ENCODE measurements at regions not wholly inside any gene's neighbourhood (a gene's known extent, or its start where the extent isn't known, plus 50 kb on each side); places are given as distances from the start of the nearest gene placed in this dataset.

DNA sequence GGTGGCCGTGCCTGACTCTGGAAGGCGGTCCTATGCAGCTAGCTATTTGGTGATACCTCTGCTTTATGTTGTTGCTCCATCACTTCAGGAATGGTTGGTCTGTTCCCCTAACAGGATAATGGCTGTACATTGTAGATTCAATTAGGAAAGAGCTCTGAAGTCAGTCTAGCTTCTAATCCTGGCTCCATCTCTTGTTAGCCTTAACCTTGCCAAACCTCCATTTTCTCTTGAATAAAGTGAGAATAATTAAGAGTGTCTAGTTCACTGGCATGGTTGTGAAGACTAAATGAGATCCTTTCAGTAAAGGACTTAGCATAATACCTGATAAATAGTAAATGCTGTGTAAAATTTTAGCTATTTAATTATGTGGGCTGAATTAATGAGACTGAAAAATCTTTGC is 262.5 kb upstream of the ARHGAP20 start:
- no peak for DNase-seq

DNA sequence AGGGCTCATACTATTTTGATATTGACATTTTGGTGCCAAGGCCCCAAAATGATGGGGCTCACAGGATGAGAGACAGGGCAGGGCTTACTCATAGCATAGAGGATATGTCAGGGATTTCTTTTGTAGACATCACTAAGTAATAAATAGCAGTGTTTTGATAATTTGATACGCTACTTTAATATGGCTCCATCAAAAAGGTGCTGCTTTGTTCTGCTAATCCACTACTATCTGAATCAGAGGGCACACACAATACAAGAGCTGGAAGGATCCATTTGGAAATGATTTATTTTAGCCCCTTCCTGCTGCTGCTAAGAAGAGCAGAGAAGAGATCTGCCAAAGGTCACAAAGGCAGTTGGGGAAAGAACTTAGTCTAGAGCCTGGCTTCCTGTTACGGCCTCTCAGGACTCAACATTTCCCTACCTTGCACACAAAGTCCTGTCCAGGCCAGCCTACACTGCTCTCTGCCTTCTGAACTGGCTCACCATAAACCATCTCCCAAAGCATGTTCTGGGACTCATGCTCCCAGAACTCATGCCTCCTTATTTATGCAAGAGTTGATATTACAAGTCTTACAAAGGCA is 261.3 kb upstream of the ARHGAP20 start:
- no peak for DNase-seq

DNA sequence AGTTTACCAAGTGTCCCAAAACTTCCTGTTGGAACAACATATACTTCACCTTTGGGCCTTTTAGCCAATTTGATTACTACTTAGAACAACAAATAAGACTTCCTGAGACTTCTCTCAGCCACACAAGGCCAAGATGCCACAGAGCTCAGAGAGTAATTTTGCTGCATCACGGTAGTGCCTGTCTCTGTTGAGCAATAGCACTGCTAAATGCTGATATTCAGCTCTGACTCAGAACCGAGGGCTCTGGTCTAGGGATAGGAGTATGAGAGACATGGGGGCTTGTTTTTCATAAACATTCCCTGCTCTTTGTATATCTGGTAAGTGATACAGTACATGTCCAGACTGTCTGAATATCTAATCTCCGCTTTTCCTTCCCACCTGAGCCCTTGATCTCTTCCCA is 260.4 kb upstream of the ARHGAP20 start:
- no peak for DNase-seq

DNA sequence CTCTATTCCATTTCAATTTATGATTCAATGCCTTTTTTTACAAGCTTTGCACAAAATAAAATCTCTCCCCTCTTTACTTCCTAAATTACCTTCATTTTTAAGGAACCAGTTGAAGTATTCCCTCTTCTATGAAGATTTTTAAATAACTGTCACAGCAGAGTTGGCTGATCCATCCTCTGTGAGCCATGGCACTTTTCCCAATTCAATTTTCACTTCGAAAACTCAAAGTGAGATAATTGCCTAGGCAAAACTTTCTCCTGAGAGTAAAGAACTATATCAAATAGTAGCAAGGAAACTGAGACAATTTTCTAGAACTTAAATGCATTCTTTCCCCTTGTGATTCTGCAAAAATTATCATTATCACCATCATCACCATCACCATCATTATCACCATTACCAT is 259.9 kb upstream of the ARHGAP20 start:
- DNase-seq = no peak

DNA sequence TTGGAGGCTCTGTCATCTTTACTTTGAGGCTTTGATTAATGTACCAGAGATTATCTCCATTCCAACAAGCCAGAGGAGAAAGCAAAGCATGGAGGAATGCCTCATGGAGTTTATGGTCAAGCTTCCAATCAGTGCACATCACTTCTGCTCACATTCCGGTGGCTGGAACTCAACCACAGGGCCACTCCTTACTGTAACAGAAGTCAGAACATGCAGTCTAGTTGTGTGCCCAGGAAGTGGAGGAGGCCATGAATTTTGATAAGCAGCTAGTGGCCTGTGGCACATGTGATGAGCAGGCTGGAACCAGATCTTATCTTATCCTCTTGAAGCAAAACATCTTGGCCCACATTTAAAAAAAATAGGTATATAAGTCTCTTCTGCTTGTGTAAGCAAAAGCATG is 258.9 kb upstream of the ARHGAP20 start:
- DNase-seq = no peak

DNA sequence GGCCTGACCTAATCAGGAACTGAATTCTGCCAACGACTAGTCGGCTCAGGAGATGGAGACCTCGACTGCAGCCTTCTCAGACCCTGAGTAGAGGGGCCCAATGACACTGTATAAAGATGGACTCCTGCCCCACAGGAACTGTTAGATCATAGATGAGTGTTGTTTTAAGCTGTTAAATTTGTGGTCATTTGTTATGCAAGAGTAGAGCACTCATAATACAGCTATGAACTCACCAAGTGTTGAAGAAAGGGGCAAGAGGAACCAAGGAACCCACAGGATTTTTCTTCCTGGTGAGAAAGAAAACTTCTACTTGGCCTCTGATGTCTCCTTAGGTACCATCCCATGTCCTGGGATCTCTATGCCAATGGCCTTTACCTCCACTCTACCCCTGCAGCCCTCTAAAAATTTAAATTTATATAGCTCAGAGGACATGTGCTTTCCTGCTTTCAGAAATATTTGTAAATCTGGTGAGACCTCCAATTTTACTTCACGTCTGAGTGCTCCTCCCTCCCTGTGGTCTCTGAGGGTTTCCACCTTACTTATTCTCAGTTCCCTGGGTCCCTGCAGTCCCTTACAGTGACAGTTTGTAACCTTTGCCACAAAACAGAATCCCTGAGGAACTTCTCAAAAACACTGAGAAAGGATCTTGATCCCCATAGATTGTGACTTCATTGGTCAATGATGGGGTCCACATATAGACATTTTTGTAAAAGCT is 256.3 kb upstream of the ARHGAP20 start:
- no peak for DNase-seq

DNA sequence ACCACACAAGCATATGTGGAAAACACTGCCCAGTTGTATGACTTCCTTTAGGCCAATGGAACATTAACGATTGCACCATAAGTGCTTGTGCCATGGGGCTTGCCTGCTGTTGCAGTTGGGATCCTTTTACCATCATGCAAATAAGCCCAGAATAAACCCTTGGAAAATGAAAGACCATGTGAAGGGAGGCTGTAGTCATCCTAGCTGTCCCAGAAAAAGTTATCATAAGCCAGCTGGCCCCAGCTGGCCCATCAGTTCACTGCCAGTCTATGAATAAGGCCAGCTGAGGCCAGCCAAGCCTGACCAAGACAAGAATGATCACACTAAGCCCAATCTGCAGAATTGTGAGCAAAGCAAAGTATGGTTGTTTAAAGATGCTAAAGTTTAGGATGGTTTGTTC is 253.9 kb upstream of the ARHGAP20 start:
- no peak for DNase-seq

DNA sequence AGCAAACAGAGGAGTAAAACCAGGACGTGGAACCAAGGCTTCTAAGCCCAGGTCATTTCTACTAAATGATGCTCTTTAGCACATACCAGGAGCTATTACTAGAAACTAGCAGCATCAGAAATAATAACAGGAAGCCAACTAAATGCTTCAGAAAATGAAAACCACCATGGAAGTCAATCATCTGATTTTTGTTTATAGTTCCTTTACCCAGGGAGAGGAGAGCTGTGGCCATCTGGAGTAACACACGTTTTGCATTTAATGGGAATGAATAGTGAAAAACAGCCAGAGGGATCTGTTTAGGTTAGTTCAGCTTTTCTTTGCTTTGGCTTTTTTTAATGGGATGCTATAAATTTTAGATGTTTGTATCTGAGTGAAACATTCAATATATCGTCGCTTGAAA is 250.7 kb upstream of the ARHGAP20 start:
- DNase-seq = no peak

DNA sequence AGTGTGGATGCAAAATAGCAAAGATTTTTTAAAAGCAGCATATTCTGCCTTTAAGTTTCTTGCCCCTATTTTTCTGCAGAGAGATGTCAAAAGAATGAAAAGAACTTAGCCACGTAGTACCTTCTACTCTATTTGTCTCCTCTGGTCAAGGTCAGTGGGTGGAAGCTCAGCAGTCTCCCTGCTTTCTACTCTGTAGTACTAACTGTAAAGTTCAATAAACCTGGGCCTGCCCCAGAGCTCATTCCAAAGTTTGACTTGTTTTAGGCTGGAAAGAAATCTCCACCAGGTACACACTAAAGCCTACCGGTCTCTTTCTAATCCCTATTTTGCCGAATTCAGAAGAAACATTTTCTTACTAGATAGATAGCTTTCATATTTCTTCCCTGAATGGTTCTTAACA is 247.9 kb upstream of the ARHGAP20 start:
- DNase-seq = no peak

DNA sequence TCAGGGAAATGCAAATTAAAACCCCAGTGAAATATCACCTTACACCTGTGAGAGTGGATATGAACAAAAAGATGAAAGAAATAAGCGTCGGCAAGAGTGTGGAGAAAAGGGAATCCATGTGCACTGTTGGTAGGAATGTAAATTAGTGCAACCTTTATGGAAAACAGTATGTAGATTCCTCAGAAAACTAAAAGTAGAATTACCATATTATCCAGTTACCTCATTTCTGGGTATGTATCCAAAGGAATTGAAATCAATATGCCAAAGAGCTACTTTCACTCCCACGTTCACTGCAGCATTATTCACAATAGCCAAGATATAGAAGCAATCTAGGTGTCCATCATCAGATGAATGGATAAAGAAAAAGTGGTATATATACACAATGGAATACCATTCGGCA is 246.0 kb upstream of the ARHGAP20 start:
- DNase-seq = no peak

DNA sequence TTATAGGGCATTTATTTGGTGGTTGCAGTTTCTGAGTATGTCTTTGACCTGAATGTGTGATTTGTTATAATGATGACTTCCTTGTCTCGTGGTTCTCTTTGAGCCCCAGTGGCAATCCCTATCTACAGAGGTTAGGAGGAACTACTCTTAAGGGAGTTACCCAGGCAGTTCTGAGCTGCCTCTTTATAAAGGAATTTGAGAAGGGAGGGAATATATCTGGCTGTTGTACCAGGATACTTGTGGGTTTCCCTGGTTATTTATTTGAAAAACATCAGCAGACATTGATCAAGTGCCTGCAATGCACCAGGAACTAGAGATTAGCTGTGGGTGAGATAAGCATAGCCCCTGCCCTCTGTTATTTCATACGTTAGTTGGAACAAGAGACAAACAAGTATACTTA is 243.5 kb upstream of the ARHGAP20 start:
- DNase-seq = no peak

DNA sequence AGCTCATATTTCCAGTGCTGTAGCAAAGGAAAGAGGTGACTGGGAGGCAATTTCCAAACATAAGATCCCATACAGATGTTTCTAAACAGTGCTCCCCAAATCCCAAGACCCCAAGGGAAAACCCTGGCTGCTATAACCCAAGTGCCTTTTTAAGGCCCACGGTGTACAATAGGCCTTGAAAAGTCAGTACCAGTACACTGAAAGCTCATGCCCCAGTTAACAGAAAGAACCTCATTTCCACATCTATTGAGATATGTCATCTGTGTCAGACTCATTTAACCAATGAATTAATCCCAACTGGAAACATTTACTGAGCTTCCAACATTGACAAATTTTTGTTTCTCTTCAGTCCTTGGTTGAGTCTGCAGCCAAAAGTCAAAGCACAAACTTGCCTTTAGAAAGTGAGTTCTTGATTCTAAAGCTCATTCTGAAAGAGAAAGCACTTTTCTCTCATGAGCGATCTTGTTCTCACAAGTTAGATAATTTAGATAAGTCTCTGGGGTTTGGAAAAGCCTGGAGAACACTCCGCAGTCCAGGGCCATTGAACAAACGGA is 239.8 kb upstream of the ARHGAP20 start:
- no peak for DNase-seq

DNA sequence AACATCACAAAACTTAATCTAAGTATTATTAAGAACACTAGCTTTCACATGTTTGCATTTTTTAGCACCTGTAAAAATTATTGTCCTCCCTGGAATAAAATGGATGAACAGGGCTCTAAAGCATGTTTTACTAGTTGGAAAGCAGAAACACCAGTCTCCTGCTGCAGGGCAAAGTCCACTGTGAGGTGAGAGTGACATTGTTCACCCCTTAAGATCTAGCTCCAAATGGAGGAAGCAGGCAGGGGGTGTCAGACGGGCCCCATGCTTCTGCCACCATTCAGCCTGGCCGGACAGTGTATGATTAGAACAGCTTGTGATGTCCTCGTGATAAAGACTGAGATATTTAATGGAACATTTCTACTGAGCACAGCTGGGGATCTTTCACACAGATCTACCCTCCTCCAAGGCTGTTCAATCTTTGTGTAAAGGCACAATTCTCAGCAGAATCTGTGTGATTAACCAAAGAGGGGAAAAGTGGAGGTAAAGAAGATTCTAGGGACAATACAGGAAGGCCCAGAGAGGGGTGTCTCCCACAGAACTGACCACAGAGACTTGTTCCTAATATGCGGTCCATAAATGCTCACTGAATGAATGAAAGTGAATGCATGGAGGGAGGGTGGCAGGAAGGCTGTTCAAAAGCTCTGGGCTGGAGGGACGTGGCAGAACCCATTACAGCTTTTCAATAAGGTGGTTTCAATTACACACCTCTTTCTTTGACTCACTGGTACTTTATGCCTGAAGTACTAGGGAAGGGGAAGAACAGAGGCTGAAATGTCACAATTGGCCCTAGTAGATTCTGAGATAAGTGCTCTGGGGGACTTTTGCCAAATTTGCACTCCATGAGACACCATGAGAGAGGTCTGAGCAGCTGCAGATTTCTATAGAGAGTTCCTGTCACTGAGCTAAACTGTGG is 239.1 kb upstream of the ARHGAP20 start:
- DNase-seq = no peak

DNA sequence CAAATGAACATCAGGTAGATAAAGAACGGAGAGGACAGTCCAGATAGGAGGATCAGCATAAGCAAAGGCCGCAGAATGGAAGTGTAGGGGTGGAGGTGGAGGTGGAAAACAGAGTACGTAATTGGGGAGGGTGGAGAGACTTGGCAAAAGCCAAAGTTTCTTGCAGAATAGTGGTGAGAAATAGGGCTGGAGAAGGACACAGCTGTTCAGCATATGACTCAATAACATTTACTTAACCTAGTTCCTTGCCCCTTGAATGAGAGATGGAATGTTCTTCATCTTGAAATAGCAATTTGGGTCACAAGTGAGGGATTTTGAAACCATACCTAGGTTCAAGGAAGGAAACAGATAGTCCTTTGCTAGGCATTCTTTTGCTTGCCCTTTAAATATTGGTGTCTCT is 235.9 kb upstream of the ARHGAP20 start:
- no peak for DNase-seq

DNA sequence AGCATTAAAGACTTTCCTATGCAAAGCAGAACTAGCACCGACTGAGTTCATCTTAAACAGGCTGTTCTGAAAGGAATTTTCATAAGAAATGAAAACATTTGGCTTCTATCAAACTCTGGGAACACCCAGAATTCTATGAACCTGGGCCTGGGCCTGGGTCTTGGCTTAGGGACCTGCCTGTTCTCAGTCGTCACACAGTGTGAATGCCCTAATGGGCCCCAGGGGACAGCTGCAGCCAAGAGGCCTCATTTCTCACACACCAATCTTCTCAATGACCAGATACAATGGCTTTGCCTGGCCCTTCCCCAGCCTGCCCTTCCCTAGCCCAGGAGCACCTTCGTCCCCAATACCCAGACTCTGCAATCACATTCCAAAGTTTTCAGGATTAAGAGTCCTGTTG is 234.9 kb upstream of the ARHGAP20 start:
- DNase-seq = no peak

DNA sequence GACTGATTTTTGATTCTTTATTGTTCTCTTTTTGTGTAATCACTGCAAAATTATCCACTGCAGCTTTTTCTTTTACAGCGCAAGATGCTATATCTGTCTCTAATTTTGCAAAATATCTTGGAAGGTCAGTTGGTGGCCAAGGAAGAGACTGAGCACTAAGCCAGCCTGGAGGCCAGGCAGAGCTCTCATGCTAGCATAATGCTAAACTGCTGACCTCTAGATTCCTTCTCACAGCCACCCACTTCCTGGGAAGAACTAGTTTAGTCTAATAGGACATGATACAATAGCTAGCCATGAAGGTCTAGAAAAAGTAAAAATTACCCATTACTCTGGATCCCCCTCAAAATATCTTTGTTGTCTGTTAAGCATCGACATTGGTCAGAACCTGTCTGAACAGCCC is 227.2 kb upstream of the ARHGAP20 start:
- DNase-seq = no peak

DNA sequence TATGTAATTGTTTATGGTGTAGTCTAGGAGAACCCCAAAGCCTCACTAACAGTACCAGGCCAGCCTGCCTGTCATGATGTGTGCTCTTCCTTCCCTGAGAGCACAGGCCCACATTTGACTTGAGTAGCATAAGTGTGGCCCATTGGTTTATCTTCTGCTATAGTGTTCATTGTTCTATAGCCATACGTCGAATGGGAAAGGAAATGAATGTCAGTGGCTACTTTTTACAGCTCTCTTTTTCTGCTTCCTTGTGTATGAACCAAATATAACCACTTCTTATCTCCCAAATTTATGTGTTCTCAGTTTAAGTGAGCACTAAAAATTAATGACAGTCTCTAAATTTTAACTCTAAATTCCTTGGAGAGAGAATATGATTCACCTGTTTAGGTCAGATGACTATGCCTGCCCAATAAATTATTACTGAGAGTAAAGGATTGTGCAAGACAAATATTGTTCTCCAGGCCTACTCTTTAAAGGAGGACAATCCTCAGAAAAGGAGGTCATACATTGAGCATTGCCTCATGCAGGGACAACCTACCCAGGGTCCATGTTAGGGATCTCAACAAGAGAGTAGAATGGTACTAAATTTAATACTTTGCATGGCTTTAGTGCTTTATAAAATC is 222.9 kb upstream of the ARHGAP20 start:
- DNase-seq = no peak

DNA sequence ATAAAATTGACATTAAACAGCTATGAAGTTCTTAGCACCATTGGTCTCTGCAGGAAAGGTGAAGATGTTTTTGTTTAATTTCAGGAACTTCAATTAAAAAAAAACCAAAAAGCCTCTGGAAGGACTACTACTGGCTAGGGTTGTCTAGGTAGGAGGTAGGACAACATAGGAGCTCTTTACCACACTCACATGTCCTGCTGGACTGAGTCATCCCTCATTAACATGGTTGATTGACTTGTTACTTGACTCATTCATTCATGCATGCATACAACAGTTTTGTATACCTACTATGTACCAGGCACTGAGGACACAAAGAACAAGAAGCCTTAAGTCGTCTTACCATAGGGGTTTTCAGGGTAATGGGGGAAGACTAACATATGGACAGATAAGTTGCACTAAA is 216.9 kb upstream of the ARHGAP20 start:
- no peak for DNase-seq

DNA sequence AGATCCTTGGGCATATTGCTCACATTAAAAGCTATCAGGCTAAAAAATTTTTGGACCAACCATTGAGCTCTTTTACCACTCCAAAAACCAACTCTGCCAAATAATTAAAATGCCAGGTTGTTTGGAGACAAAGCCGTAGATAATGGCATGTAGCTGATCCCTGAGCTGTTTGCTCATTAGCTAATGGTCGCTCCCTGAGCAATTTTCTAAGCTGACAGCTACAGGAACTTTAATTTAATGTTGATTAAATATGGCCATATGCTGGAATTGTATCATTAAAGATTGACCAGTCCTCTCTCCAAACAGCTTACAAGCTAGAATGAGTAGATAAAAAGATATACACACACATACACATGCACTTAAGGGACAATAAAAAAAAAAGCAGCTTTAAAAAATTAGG is 216.2 kb upstream of the ARHGAP20 start:
- no peak for DNase-seq

DNA sequence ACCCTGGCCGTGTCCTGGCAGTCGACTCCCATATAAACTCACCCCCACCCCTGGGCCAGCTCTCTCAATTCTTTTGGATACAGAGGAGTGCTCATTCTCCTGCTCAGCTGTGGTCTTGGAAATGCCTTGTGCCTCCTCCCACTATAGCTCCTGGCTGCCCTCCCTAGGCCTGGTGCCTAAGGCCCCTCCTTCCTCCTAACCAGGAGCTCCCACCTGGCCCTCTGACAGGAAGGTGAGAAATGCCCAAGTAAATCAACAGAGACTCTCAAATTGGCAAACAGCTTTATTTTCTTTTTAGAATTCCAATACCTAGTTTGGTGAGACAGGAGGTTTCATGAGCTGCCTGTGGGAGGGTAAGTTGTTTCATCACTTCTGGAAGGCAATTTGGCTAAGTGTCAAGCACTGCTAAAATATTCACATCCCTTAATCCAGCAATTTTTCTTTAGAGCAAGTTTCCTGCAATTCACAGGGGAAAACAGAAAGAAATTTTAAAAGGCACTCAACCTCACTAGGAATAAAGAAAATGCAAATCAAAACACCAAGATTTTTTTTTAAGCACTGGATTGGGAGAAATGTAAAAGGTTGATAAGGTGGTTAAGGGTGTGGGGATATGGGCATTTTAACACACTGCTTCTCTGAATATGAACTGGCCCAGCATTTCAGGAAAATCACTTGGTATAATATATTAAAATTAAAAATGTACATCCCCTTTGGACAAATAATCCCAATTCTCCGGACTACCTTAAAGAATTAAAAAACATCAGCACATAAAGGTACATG is 209.7 kb upstream of the ARHGAP20 start:
- no peak for DNase-seq

DNA sequence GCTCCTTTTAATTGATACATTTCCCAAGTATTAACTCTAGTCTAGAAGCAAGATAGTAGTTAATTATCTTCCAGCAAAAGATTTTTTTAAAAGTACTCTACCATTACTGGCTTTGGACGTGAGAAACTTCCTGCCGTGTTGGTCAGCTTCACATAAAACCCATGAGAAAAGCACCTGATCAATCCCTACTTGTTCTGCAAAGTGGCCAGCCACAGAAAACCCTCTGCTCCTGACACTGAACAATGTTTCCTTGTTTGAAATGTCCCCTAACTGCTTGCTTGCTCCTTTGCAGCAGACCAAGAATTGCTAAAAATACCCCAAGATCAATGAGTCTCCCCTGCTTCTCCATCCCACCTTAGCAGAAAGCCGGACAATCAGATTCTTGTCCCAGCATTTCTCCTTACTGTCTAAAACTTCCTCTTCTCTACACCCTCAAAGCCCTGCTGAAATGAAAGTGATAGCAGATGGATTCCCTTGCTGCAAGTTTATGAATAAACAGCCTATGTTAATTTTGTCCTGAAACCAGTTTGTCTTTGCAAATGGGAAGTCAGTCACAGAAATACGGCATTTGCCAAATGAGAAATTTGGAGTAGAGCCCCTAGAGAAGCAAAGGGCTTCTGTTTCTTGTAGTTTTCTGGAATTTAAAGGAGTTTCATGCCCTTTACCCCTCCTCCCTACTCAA is 207.1 kb upstream of the ARHGAP20 start:
- DNase-seq = no peak

DNA sequence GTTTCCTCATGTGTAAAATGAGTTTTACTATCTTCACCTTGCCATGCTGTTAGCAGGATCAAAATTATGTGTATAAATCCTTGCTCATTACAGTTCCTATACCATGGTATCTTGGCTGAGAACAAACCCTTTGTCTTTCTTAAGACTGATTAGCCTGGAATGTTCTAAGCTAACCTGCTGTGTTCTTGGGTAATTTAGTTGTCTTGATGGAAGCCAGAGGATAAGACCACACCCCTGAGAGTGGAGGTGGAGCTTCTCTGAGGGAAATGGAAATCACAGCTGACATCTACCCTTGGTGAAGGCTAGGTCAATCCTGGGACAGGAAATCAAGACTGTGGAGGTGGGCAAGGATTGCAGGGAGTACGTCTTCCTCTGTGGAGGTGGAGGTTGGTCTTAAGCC is 206.1 kb upstream of the ARHGAP20 start:
- DNase-seq = no peak

Data from cerebellar nuclear complex (tissue), 1 donor.